ENCODE measurements at regions not wholly inside any gene's neighbourhood (a gene's known extent, or its start where the extent isn't known, plus 50 kb on each side); places are given as distances from the start of the nearest gene placed in this dataset.
A peak's percentile ranks its signal among the peaks of the same experiment; 100 is the strongest.

DNA sequence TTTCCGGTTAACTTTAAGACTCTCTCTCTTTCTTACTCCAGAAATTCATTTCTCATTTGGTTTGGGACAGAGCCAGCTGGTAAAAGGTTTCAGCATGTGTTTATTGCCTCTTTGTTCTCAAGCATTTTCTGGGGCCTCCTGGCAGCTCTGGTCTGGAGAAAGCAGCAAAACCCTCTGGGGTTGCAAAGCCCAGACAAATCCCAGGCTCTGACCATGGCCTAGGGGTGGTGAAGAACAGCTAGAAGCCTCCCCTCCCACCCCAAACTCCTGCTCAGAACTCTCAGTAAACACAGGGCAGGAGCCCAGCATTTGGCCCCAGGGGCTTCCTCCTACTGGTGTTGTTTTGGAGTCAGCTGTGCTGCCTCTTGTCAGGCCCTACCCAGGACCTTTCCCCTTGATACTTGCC lies 124.2 kb upstream of the SERP2 start:
- Histone ChIP-seq H3K36me3 (ENCODE audit: control insufficient read depth, insufficient read depth, low read length) (no peaks in the 10 kb centered on the region), H3K4me3 (replicated peaks; ENCODE audit: low read depth, low read length) (no peak overlapping the region), H3K27me3 (replicated peaks; ENCODE audit: control insufficient read depth, insufficient read depth, low read length) (no peaks in the 10 kb centered on the region)
- TF ChIP-seq, protein P1, sequence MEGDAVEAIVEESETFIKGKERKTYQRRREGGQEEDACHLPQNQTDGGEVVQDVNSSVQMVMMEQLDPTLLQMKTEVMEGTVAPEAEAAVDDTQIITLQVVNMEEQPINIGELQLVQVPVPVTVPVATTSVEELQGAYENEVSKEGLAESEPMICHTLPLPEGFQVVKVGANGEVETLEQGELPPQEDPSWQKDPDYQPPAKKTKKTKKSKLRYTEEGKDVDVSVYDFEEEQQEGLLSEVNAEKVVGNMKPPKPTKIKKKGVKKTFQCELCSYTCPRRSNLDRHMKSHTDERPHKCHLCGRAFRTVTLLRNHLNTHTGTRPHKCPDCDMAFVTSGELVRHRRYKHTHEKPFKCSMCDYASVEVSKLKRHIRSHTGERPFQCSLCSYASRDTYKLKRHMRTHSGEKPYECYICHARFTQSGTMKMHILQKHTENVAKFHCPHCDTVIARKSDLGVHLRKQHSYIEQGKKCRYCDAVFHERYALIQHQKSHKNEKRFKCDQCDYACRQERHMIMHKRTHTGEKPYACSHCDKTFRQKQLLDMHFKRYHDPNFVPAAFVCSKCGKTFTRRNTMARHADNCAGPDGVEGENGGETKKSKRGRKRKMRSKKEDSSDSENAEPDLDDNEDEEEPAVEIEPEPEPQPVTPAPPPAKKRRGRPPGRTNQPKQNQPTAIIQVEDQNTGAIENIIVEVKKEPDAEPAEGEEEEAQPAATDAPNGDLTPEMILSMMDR (IDR thresholded peaks at IDR 0.05; ENCODE audit: insufficient read depth, low read length, poor library complexity, severe bottlenecking): no peak
- DNase-seq (ENCODE audit: extremely low read depth, insufficient read length): no peak

DNA sequence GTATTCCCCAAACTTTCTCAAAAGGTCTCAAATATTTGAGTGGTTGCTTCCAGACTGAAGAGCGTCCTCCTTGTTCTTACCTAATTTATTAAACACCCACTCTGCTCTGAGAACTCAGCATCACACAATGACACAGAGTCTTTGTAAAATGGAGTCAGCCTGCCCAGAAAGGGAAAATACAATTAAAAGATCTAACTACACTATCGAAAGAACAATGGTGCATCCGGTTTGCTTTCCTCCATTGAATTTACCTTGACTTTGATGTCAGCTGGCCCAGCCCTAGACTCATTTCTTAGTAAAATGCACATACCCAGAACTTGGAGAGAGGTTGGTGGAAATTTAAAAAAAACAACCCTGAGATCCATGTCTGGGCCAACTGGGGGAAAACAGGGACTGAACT lies 120.7 kb upstream of the SERP2 start:
- Histone ChIP-seq H3K36me3 (ENCODE audit: control insufficient read depth, insufficient read depth, low read length) (no peaks in the 10 kb centered on the region), H3K4me3 (replicated peaks; ENCODE audit: low read depth, low read length) (no peak overlapping the region), H3K27me3 (replicated peaks; ENCODE audit: control insufficient read depth, insufficient read depth, low read length) (no peaks in the 10 kb centered on the region)
- no peak for DNase-seq (ENCODE audit: extremely low read depth, insufficient read length)
- TF ChIP-seq, protein P1 (IDR thresholded peaks at IDR 0.05; ENCODE audit: insufficient read depth, low read length, poor library complexity, severe bottlenecking): no peak

DNA sequence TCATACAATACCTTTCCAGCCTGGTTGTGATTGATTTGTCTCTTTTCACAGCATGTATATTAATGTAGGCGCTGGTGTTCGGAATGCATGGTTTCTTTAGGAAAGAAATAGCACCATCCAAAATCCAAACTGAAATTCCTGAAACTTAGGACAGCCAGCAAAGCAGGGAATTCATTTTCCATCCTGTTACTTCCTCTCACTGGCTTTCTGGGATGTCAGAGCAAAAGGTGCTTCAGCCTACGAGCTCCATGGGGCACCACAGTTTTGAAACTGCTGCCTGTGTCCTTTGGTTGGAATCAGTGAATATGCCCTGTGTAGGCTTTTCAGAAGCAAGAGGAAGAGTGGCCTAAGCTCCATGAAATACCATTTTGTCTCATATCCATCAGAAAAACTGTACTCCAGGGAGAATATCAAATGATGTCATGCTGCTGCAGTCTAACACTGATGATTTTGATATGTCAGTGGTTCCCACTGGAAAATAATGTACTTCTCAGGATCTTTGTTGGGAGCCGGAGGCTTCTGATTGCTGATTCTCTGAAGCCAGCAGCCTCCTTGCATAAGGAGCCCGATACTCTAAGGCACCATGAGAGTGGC lies 117.8 kb upstream of the SERP2 start:
- Histone ChIP-seq H3K36me3 (ENCODE audit: control insufficient read depth, insufficient read depth, low read length) (no peaks in the 10 kb centered on the region), H3K27me3 (replicated peaks; ENCODE audit: control insufficient read depth, insufficient read depth, low read length) (no peaks in the 10 kb centered on the region), H3K4me3 (replicated peaks; ENCODE audit: low read depth, low read length) (no peak overlapping the region)
- TF ChIP-seq, protein P1 (IDR thresholded peaks at IDR 0.05; ENCODE audit: insufficient read depth, low read length, poor library complexity, severe bottlenecking): no peak
- no peak for DNase-seq (ENCODE audit: extremely low read depth, insufficient read length)

DNA sequence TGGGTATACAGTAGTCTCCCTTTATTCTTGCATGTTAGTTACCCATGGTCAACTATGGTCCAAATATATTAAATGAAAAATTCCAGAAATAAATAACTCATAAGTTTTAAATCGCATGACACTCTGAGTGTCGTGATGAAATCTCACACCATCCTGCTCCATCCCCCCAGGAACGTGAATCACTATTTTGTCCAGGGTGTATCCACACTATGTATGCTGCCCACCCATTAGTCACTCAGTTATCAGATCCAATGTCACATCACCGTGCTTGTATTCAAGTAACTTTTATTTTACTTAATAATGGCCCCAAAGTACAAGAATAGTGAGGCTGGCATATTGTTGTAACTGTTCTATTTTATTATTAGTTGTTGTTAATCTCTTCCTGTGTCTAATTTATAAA lies 115.8 kb upstream of the SERP2 start:
- Histone ChIP-seq H3K4me3 (replicated peaks; ENCODE audit: low read depth, low read length) (no peak overlapping the region), H3K27me3 (replicated peaks; ENCODE audit: control insufficient read depth, insufficient read depth, low read length) (no peaks in the 10 kb centered on the region), H3K36me3 (ENCODE audit: control insufficient read depth, insufficient read depth, low read length) (no peaks in the 10 kb centered on the region)
- TF ChIP-seq, protein P1 (IDR thresholded peaks at IDR 0.05; ENCODE audit: insufficient read depth, low read length, poor library complexity, severe bottlenecking): no peak
- DNase-seq (ENCODE audit: extremely low read depth, insufficient read length): no peak

DNA sequence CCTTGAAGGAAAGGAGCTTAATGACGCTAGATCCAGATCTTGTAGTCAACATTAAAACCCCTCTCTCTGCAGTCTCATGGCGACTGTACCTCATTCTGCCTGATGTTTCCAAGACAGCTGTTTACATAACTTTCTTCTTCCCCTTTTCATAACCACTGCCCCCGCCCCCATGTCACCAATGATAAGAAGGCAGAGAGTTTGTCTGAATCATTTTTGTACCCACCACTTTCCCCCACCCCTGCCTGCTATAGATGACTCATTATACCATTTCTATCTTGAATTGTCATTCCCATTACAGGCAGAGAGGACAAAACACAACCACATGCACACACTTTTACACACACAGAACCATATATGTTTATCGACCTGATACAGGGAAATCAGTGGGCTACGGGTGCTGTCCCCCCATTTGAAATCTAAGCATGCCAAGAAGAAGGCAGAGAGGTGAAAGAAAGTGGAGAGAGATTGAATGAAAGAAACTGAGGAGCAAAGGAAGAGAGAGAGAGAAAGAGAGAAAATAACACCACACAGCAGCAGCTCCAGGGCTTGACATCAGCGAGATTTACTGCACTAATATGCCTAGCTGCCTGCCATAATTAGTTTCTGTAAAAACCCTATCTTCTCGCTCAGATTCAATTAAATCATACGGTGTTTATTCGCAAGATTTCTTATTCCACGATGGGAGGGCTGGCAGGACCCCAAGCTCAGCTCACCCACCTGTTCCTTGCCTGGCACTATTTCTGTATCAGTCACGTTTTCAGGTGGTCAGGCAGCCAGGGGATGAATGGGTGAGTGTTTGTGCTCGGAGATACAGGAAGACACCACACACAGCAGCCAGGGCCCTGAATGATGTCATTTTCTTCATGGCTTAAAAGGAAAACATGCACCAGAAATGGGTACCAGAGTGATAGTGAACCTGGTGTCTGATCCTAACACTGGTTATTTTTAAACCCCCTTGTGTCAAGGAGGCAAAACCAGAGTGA lies 114.3 kb upstream of the SERP2 start:
- peak; percentile 74 for DNase-seq (ENCODE audit: extremely low read depth, insufficient read length)
- TF ChIP-seq, protein P1 (IDR thresholded peaks at IDR 0.05; ENCODE audit: insufficient read depth, low read length, poor library complexity, severe bottlenecking): no peak
- Histone ChIP-seq H3K27me3 (replicated peaks; ENCODE audit: control insufficient read depth, insufficient read depth, low read length) (no peaks in the 10 kb centered on the region), H3K36me3 (ENCODE audit: control insufficient read depth, insufficient read depth, low read length) (no peaks in the 10 kb centered on the region), H3K4me3 (replicated peaks; ENCODE audit: low read depth, low read length) (peak overlapping the region; percentile 39)

Measured in GM06990 (cell line).